ENCODE measurements at regions not wholly inside any gene's neighbourhood (a gene's known extent, or its start where the extent isn't known, plus 50 kb on each side); places are given as distances from the start of the nearest gene placed in this dataset.

DNA sequence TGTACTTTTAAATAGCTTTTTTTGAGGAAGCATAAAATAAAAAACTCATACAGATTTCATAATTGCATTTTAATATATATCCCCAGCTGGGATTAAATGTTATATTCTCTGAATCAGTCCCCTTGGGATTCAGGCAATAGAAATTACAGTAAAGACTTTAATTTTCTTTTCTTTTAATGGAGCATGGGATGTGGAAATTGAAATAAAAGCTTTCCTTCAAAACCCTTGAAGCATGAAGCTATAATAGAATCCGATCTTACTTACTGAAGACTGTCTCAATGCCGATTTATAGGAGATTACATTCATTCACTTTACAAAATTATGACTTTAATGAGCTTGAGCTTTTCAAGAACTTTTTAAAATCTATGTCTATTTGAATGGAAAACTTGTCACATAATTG lies 243.4 kb downstream of the SPRY2 start:
- no peak for DNase-seq
- Histone ChIP-seq H3K27me3 (no peaks in the 10 kb centered on the region), H3K4me3 (no peak overlapping the region), H3K4me1 (no peaks in the 10 kb centered on the region), H3K9me3 (no peaks in the 10 kb centered on the region), H3K27ac (no peak overlapping the region), H3K36me3 (no peaks in the 10 kb centered on the region), H3K9ac (ENCODE audit: low read depth in 2 of 2, low read length in 2 of 2) (no peak overlapping the region)
- TF ChIP-seq, protein P1, sequence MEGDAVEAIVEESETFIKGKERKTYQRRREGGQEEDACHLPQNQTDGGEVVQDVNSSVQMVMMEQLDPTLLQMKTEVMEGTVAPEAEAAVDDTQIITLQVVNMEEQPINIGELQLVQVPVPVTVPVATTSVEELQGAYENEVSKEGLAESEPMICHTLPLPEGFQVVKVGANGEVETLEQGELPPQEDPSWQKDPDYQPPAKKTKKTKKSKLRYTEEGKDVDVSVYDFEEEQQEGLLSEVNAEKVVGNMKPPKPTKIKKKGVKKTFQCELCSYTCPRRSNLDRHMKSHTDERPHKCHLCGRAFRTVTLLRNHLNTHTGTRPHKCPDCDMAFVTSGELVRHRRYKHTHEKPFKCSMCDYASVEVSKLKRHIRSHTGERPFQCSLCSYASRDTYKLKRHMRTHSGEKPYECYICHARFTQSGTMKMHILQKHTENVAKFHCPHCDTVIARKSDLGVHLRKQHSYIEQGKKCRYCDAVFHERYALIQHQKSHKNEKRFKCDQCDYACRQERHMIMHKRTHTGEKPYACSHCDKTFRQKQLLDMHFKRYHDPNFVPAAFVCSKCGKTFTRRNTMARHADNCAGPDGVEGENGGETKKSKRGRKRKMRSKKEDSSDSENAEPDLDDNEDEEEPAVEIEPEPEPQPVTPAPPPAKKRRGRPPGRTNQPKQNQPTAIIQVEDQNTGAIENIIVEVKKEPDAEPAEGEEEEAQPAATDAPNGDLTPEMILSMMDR (IDR thresholded peaks at IDR 0.05) = no peak
- intact Hi-C loops (cut with DNase I) = no loop called here

DNA sequence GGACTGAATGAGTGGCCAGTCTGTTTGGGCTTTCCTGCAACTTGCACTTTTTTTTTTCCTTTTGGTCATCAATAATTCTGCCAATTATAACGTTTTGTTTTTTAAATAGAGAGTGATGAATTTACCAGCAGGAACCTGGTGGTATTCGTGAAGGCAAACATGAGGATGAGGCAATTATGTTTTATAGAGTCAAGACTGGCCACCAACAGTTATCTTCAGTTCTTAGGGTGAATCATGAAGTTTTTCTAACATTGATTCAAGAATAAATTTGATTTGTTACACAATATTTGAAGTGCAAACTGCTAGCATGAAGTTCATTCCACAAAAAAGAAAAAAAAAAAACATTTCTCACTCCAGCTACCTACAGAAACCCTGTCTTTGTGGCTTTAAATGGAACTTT lies 244.5 kb downstream of the SPRY2 start:
- intact Hi-C loops (cut with DNase I) = no loop called here
- DNase-seq = no peak
- TF ChIP-seq, protein P1 (IDR thresholded peaks at IDR 0.05) = no peak

DNA sequence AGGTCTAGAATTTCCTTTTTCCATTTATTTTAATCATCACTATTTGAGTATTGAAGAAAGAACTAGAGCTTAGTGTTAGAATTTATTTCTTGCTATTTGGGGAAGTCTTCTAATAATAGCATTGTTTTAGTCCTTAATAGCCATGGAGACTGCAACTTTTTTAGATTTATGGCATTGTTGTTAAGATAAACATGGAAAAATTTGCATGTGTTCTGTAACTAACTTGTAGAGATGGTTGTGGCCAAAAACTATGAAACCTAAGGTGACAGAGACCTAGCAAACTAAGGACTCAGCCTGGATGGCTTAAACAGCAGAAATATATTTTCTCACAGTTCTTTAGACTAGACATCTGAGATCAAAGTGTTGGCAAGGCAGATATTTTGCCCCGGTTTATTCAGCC lies 246.4 kb downstream of the SPRY2 start:
- intact Hi-C loops (cut with DNase I) = loop anchor here (5.0 kb wide), 1 partner anchor 33 kb away; no protein-coding TSS in a partner anchor
- H3K4me3 ChIP-seq = no peak overlapping the region
- H3K27ac ChIP-seq = no peak overlapping the region
- no peaks in the 10 kb centered on the region for H3K9me3 ChIP-seq
- H3K4me1 ChIP-seq = no peaks in the 10 kb centered on the region
- H3K36me3 ChIP-seq = no peaks in the 10 kb centered on the region
- TF ChIP-seq, protein P1 (IDR thresholded peaks at IDR 0.05) = no peak
- no peaks in the 10 kb centered on the region for H3K27me3 ChIP-seq
- no peak for DNase-seq
- H3K9ac ChIP-seq (ENCODE audit: low read depth in 2 of 2, low read length in 2 of 2) = no peak overlapping the region

More for the DNA sequence above, 244.5 kb downstream of the SPRY2 start:
- no peak overlapping the region for H3K9ac ChIP-seq (ENCODE audit: low read depth in 2 of 2, low read length in 2 of 2)
- no peak overlapping the region for H3K4me3 ChIP-seq
- no peaks in the 10 kb centered on the region for H3K27me3 ChIP-seq
- no peak overlapping the region for H3K27ac ChIP-seq
- H3K36me3 ChIP-seq = no peaks in the 10 kb centered on the region
- H3K4me1 ChIP-seq = no peaks in the 10 kb centered on the region
- H3K9me3 ChIP-seq = no peaks in the 10 kb centered on the region

DNA sequence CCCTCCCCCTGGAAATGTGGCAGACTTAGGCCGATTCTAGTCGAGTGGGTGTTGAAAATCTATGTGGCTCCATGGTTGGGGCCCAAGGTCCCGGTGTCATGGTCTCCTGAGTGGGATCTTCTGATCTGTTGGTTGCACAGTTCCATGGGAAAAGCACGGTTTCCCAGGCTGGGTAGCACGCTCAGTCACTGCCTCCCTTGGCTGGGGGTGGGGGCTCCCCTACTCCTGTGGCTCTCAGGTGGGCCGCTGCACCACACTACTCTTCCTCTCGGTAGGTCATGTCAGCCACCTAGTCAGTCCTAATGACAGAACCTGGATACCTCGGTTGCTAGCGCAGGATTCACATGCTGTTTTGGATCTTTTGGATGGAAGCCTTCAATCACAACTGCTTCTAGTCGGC lies 247.0 kb downstream of the SPRY2 start:
- Histone ChIP-seq H3K4me3 (no peak overlapping the region), H3K4me1 (no peaks in the 10 kb centered on the region), H3K9ac (ENCODE audit: low read depth in 2 of 2, low read length in 2 of 2) (no peak overlapping the region), H3K27ac (no peak overlapping the region), H3K9me3 (no peaks in the 10 kb centered on the region), H3K36me3 (no peaks in the 10 kb centered on the region), H3K27me3 (no peaks in the 10 kb centered on the region)
- TF ChIP-seq, protein P1 (IDR thresholded peaks at IDR 0.05) = no peak
- intact Hi-C loops (cut with DNase I) = loop anchor here (5.0 kb wide), 1 partner anchor 33 kb away; no protein-coding TSS in a partner anchor
- DNase-seq = no peak

DNA sequence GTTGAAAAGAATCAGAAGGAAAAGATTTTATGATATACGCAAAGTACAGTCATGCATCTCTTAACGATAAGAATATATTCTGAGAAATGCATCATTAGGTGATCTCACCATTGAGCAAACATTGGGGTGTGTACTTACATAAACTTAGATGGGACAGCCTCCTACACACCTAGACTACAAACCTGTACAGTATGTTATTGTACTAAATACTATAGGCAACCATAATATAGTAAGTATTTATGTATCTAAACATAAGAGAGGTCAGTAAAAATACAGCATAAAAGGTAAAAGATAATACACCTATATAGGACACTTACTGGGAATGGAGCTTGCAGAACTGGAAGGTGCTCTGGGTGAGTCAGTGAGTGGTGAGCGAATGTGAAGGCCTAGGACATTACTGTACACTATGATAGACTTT lies 254.6 kb downstream of the SPRY2 start:
- peak; percentile 41 for DNase-seq
- peak overlapping the region; percentile 66 for H3K27ac ChIP-seq
- H3K4me1 ChIP-seq = no peaks in the 10 kb centered on the region
- intact Hi-C loops (cut with DNase I) = no loop called here
- H3K4me3 ChIP-seq = no peak overlapping the region
- TF ChIP-seq, protein P1 (IDR thresholded peaks at IDR 0.05) = no peak
- H3K9me3 ChIP-seq = no peaks in the 10 kb centered on the region
- H3K27me3 ChIP-seq = no peaks in the 10 kb centered on the region
- H3K36me3 ChIP-seq = no peaks in the 10 kb centered on the region
- no peak overlapping the region for H3K9ac ChIP-seq (ENCODE audit: low read depth in 2 of 2, low read length in 2 of 2)

All from colonic mucosa (tissue), 4 donors.